Fibroblast of upper back skin (primary cell): ENCODE measurements at regions not wholly inside any gene's neighbourhood (a gene's known extent, or its start where the extent isn't known, plus 50 kb on each side); places are given as distances from the start of the nearest gene placed in this dataset.
"Not testable (repeated sequence)": the region's sequence is repeated elsewhere in the genome, so short reads cannot be mapped to it uniquely, and the experiment has no call there.

Source experiments
- DNase-seq: peaks from one replicate; pipeline ENCODE4 v3.0.0-alpha.2; 2013

DNA sequence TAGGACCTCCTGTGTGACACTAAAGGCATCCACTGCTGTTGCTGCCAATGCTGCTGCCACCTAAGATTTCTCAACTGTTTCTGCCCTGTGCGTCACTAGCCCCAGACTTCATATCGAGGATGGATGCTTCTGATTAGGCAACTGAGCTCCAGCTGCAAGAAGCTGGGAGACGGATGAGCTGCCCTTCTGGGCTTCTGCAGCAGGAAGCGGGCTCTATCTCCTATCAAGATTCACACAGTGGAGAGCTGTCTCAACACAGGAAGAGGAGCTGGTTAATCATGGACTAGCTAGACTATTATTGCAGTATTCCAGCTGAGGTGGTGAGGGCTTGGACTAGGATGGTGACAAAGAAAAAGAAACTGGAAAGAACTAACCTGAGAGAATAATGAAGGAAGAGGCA is 59.2 kb upstream of the PELI2 start:
- DNase-seq, result no peak

GRCh38 chr14:56061051-56061450 is 57.2 kb upstream of the PELI2 start:
- DNase-seq, result no peak

DNA sequence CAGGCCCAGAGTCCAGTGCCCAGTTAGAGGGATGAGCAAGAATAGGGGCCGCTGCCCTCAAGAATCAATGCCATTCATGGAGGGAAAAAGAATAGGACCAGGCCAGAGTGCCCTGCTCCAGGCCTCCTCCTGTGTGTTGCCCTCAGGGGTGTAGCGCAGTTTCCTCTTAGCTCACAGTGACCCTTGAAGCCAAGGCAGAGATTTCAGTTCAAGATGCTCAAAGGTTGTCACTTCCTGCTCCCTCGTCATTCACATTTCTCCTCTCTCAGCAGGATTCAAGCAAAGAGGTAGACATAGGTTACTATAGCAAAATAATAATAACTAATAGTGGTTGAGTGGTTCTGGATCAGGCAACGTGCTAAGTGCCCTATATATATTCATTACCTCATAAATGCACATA is 55.1 kb upstream of the PELI2 start:
- no peak for DNase-seq

DNA sequence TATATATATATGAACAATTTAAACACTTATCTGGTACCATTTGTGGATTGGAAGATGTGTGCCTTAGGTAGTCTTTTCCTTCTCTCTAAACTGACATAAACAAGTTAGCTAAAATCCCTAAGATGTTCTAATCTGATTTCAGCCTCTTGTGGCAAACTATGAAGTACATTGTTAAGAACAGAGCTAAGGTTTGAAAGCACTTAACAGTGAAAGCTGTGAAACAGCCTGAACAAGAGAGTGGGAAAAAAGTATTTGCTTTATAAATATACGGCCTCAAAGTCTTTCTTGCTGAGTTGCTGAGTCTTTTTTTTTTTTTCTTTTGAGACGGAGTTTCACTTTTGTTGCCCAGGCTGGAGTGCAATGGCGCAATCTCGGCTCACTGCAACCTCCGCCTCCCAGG is 53.7 kb upstream of the PELI2 start:
- DNase-seq, result no peak

- not testable (repeated sequence) for DNase-seq
Measured at GRCh38 chr14:56065199-56065598, 53.0 kb upstream of the PELI2 start.

DNA sequence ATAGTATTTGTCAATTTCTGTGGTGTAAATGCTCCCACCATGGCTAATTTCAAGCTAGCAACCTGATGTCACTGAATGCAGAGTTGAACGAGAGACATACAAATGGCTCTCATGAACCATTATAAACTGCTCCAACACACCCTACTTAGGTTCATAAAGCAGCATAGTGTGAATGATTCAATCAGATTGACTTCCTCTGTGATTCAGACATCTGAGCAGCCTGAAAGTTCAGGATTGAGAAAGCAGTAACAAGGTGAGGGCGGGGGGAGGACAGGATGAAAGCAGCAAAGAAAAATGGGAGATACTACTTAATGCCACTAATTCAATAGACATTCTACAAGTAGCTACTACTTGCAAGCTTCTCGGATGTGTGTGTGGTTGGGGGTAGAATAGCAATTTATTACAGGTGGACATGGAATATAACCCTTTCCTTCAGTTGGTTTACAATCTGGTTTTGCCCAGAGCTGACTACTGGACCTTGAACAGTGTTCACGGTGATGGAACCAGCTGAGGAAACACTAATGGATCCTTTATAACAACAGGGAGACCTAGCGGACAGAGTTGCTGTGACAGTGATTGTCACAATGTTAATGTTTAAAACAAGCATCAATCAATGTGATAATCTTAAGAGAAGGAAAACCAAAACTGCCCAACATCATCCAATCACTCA is 52.5 kb upstream of the PELI2 start:
- DNase-seq, result no peak
